Fibroblast of the conjunctiva (primary cell): ENCODE measurements at regions not wholly inside any gene's neighbourhood (a gene's known extent, or its start where the extent isn't known, plus 50 kb on each side); places are given as distances from the start of the nearest gene placed in this dataset.
A peak's percentile ranks its signal among the peaks of the same experiment; 100 is the strongest.
"Not testable (repeated sequence)": the region's sequence is repeated elsewhere in the genome, so short reads cannot be mapped to it uniquely, and the experiment has no call there.

Experiments used
- DNase-seq: peaks from one replicate; pipeline ENCODE4 v3.0.0-alpha.2; 2010; ENCODE audit warnings: low read depth

- DNase-seq: no peak
These were observed 291.2 kb downstream of the HGF start for GRCh38 chr7:81478664-81479063.

- DNase-seq: not testable (repeated sequence)
These were observed 291.6 kb downstream of the HGF start for GRCh38 chr7:81478201-81478600.

- DNase-seq: no peak
These were observed 296.6 kb downstream of the HGF start for GRCh38 chr7:81473236-81473635.

GRCh38 chr7:81470724-81471379 is 299.0 kb downstream of the HGF start:
- no peak for DNase-seq

GRCh38 chr7:81469869-81470723 is 299.8 kb downstream of the HGF start:
- DNase-seq: peak; percentile 49

GRCh38 chr7:81469153-81469868 is 300.5 kb downstream of the HGF start:
- DNase-seq: no peak

GRCh38 chr7:81468526-81468925 is 301.3 kb downstream of the HGF start:
- DNase-seq: no peak

GRCh38 chr7:81467964-81468363 is 301.9 kb downstream of the HGF start:
- no peak for DNase-seq

- DNase-seq: peak; percentile 28
These were observed 307.2 kb downstream of the HGF start for GRCh38 chr7:81462672-81463071.

GRCh38 chr7:81460250-81461045 is 309.4 kb downstream of the HGF start:
- no peak for DNase-seq

GRCh38 chr7:81459485-81459884 is 310.4 kb downstream of the HGF start:
- no peak for DNase-seq

- peak; percentile 34 for DNase-seq
These were observed 311.9 kb downstream of the HGF start for GRCh38 chr7:81457852-81458522.

GRCh38 chr7:81453770-81454169 is 316.1 kb downstream of the HGF start:
- not testable (repeated sequence) for DNase-seq

GRCh38 chr7:81449105-81449504 is 320.7 kb downstream of the HGF start:
- DNase-seq: no peak

- DNase-seq: peak; percentile 72
These were observed 322.4 kb downstream of the HGF start for GRCh38 chr7:81447351-81447952.

GRCh38 chr7:81446212-81446611 is 323.6 kb downstream of the HGF start:
- no peak for DNase-seq

GRCh38 chr7:81445462-81445861 is 324.4 kb downstream of the HGF start:
- no peak for DNase-seq

GRCh38 chr7:81441750-81442149 is 328.1 kb downstream of the HGF start:
- no peak for DNase-seq

GRCh38 chr7:81439591-81439990 is 330.3 kb downstream of the HGF start:
- no peak for DNase-seq

GRCh38 chr7:81437160-81437559 is 332.7 kb downstream of the HGF start:
- DNase-seq: not testable (repeated sequence)
